ENCODE measurements at regions not wholly inside any gene's neighbourhood (a gene's known extent, or its start where the extent isn't known, plus 50 kb on each side); places are given as distances from the start of the nearest gene placed in this dataset.

- Histone ChIP-seq H3K9me3 (no peaks in the 10 kb centered on the region), H3K36me3 (replicated peaks in 1 of 2; ENCODE audit: insufficient read depth in 1 of 2, low read depth in 2 of 2) (no peaks in the 10 kb centered on the region), H3K27ac (no peak overlapping the region), H3K4me1 (no peaks in the 10 kb centered on the region), H3K27me3 (no peaks in the 10 kb centered on the region), H3K4me3 (no peak overlapping the region)
- DNase-seq (no peak), ATAC-seq (no peak)
- intact Hi-C loops (cut with DNase I) = no loop called here
- TF ChIP-seq, protein P1, sequence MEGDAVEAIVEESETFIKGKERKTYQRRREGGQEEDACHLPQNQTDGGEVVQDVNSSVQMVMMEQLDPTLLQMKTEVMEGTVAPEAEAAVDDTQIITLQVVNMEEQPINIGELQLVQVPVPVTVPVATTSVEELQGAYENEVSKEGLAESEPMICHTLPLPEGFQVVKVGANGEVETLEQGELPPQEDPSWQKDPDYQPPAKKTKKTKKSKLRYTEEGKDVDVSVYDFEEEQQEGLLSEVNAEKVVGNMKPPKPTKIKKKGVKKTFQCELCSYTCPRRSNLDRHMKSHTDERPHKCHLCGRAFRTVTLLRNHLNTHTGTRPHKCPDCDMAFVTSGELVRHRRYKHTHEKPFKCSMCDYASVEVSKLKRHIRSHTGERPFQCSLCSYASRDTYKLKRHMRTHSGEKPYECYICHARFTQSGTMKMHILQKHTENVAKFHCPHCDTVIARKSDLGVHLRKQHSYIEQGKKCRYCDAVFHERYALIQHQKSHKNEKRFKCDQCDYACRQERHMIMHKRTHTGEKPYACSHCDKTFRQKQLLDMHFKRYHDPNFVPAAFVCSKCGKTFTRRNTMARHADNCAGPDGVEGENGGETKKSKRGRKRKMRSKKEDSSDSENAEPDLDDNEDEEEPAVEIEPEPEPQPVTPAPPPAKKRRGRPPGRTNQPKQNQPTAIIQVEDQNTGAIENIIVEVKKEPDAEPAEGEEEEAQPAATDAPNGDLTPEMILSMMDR (IDR thresholded peaks at IDR 0.05) = no peak
- no peak for TF ChIP-seq POLR2A (IDR thresholded peaks at IDR 0.05)
- 71 to 76% methylated on average over 2 of the region's 2 CpGs for WGBS, 2 donors
These were observed 712.5 kb upstream of the FZD8 start for GRCh38 chr10:36354633-36355032.

GRCh38 chr10:36351159-36351558, 709.1 kb upstream of the FZD8 start:
- DNase-seq (no peak), ATAC-seq (no peak)
- no peaks in the 10 kb centered on the region for H3K27me3 ChIP-seq
- intact Hi-C loops (cut with DNase I) = no loop called here
- TF ChIP-seq, protein P1 (IDR thresholded peaks at IDR 0.05) = no peak
- no peak for TF ChIP-seq POLR2A (IDR thresholded peaks at IDR 0.05)
- H3K4me3 ChIP-seq = no peak overlapping the region
- WGBS, 2 donors = 75 to 89% methylated on average over 2 of the region's 2 CpGs
- no peaks in the 10 kb centered on the region for H3K9me3 ChIP-seq
- no peaks in the 10 kb centered on the region for H3K36me3 ChIP-seq (replicated peaks in 1 of 2; ENCODE audit: insufficient read depth in 1 of 2, low read depth in 2 of 2)
- H3K27ac ChIP-seq = no peak overlapping the region
- H3K4me1 ChIP-seq = no peaks in the 10 kb centered on the region

DNA sequence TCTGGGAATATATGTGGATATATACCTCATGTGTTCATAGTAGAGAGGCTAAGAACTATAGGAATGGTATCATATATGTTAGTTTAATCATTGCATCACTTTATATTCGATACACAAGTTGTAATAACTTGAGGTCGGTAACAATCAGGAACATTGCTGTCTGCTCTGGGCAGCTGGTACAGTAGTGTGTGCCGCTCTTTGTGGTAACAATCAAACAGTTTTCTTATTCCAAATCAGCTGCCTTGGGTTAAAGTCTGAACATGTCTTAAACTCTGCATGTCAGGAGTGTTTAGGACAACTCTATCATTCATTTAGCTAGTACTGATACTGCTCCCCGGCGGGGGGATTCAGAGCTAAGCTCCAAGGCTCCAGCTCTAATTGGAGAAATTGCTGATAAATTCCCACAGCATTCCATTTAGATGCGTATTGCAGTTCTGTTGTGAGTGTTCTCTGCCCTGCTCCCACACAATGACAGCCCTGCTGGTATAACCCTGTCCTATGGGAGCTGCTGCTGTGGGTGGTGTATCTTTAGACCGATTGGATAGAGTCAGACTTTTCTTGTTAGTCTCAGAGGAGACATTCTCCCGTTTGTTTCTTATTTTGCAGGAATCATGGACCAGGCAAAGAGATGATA, 707.5 kb upstream of the FZD8 start:
- Histone ChIP-seq H3K27ac (no peak overlapping the region), H3K9me3 (no peaks in the 10 kb centered on the region), H3K36me3 (replicated peaks in 1 of 2; ENCODE audit: insufficient read depth in 1 of 2, low read depth in 2 of 2) (no peaks in the 10 kb centered on the region), H3K27me3 (no peaks in the 10 kb centered on the region), H3K4me3 (no peak overlapping the region), H3K4me1 (no peaks in the 10 kb centered on the region)
- TF ChIP-seq, protein P1 (IDR thresholded peaks at IDR 0.05) = no peak
- no peak for TF ChIP-seq POLR2A (IDR thresholded peaks at IDR 0.05)
- ATAC-seq = no peak
- WGBS, 2 donors = 45 to 62% methylated on average over 8 of the region's 8 CpGs
- no peak for DNase-seq
- intact Hi-C loops (cut with DNase I) = no loop called here

GRCh38 chr10:36345807-36346206, 703.7 kb upstream of the FZD8 start:
- DNase-seq (no peak), ATAC-seq (no peak)
- Histone ChIP-seq H3K4me3 (no peak overlapping the region), H3K36me3 (replicated peaks in 1 of 2; ENCODE audit: insufficient read depth in 1 of 2, low read depth in 2 of 2) (no peaks in the 10 kb centered on the region), H3K4me1 (no peaks in the 10 kb centered on the region), H3K27me3 (no peaks in the 10 kb centered on the region), H3K27ac (no peak overlapping the region), H3K9me3 (no peaks in the 10 kb centered on the region)
- TF ChIP-seq, protein P1 (IDR thresholded peaks at IDR 0.05) = no peak
- TF ChIP-seq POLR2A (IDR thresholded peaks at IDR 0.05) = no peak
- intact Hi-C loops (cut with DNase I) = no loop called here

DNA sequence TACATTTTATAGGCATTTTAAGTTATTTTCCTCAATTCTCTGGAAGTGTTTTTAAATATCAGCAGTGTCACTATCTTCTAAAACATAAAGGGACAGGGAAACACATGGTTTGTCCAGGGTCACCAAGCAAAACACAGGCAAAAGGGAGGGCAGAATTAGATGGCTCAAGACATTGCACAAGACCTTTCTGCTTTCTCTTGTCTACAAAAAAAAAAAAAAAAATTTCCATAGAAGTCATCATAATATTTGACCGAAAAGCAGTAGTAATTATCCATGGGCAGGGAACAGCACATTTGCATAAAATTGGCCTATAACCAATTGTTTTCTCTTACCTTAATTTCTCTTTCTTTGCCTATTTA, 703.1 kb upstream of the FZD8 start:
- H3K9me3 ChIP-seq = no peaks in the 10 kb centered on the region

More for the DNA sequence above, 703.1 kb upstream of the FZD8 start:
- H3K36me3 ChIP-seq (replicated peaks in 1 of 2; ENCODE audit: insufficient read depth in 1 of 2, low read depth in 2 of 2) = no peaks in the 10 kb centered on the region
- no peak overlapping the region for H3K4me3 ChIP-seq
- ATAC-seq (no peak), DNase-seq (no peak)
- TF ChIP-seq, protein P1 (IDR thresholded peaks at IDR 0.05) = no peak
- no peak for TF ChIP-seq POLR2A (IDR thresholded peaks at IDR 0.05)
- H3K27me3 ChIP-seq = no peaks in the 10 kb centered on the region
- intact Hi-C loops (cut with DNase I) = no loop called here
- H3K27ac ChIP-seq = no peak overlapping the region
- 87 to 93% methylated on average over 1 of the region's 1 CpG for WGBS, 2 donors
- H3K4me1 ChIP-seq = no peaks in the 10 kb centered on the region
